ENCODE measurements at regions not wholly inside any gene's neighbourhood (a gene's known extent, or its start where the extent isn't known, plus 50 kb on each side); places are given as distances from the start of the nearest gene placed in this dataset.

DNA sequence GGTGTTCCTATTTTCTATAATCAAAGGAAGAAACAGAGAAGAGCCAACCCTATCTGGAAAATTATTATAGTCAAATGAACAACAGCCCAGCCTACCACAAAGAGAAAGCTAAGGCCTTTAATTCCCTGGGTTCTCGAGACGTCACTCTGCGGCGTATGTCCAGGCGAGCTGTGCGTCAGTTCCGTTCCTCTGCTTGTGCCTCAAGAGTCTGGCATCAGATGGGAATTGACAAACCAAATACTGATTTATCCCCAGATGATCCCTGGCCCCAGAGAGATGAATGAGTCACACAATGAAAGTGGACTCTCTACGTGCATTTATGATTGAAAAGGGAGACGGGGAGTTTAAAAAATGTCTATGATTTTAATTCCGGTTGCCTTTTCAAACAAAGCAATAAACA lies 151.6 kb upstream of the PDE10A start:
- no peak for DNase-seq

- DNase-seq: no peak
Observed at GRCh38 chr6:165811512-165811911, 148.5 kb upstream of the PDE10A start.

DNA sequence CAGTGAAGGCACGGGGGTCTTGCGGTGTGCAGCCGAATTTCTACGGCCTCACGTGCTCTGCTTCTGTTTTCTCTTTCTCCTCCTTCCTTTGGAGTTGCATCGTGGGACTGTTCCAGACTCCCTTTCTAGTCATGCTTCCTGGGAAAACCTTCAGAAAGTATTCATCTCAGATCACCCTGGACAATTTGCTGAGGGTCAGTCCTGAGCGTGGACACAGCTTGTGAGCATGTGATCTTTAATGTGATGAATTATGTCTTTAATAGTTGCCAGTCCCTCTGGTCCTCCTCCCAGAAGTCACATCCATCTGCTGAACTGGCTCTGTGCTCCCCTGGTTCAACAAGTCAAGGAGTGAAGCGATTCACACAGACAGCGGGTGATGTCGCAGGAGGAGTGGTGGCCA lies 145.0 kb upstream of the PDE10A start:
- no peak for DNase-seq

DNA sequence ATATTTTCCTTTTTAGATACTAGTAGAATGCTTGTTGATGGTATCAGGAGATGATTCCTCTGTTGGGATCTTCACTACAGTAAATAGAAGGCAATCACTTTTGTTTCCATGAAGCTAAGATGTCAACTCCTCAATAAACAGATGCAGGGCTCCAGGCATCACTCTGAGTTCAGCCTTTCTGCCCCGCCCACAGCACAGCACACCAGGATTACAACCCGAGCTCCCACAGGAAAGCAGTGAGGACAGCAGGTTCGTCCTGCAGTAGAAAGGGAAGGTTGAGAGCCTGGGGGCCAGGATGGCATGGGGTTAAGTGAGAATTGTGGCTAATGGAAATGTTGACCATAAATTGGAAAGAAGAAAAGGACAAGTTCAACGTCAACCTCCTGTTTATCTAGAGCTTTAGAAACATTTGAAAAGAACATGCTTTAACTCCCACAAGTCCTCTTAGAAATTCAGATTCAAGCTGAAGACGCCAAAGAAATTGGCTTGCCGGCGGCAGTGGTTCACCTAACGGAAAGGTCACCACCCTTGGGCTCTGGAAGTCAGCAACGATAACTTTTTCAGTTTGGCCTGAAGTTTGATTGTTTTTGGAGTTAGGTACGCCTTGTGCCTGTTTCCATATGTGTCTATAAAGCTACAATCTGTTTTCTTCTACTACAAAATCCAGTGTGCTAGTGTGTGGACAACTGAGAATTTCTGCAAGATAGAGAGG lies 144.4 kb upstream of the PDE10A start:
- no peak for DNase-seq

DNA sequence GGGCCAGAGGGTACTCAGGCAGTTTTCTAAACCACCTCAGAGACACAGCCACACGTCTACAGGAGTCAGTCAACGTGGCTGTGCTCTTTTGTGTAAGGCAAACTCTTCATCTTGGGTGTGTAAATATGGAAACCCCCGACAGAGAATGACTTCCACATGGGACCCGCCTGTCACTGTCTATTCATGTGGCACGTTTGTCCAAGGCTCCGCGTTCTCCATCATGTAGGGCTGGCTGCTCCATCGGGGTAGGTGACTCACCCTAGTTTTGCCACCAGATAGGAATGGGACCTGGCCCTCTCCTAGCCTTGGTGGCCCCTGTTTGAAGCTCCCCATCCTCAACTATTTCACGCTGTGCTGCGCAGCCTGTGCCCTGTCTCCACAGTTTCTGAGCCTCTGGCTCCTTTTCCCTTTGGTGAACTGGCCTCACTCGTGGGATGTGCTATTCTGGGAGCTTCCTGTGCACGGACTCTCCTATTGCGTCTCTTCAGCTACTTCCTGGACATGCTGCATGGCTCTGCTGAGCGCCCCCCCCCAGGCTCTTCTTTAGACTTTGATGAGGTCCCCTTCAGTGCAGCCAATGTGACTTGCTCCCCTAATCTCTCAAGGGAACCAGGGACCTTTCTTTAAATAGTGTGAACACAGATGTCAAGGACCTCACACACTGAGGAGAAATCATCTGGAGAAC lies 143.2 kb upstream of the PDE10A start:
- no peak for DNase-seq

GRCh38 chr6:165805636-165806035 lies 142.6 kb upstream of the PDE10A start:
- no peak for DNase-seq

DNA sequence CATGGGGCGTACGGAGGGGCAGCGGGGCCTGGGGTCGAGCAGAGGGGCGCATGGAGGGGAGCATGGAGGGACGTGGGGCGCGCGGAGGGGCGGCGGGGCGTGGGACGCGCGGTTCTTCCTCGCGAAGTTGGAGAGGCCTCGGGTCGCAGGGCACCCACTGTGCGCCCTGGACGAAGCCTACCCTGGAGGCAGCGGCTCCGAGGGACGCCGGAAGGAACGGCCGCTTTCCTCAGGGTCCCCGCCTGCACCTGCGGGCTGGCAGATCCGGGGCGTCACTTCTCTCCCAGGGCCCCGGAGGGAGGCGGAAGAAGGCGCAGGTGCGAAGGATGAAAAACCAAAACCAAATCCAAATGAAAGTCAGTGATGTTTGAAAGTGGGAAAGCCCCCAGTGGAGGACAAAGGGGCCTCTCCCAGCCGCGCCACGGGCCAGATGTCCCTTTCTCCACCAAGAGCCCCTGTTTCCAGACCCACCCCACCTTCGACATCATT lies 142.1 kb upstream of the PDE10A start:
- DNase-seq: no peak

- DNase-seq: peak; percentile 57
Observed at GRCh38 chr6:165804331-165805066, 141.5 kb upstream of the PDE10A start.

GRCh38 chr6:165800337-165800736 lies 137.3 kb upstream of the PDE10A start:
- no peak for DNase-seq

DNA sequence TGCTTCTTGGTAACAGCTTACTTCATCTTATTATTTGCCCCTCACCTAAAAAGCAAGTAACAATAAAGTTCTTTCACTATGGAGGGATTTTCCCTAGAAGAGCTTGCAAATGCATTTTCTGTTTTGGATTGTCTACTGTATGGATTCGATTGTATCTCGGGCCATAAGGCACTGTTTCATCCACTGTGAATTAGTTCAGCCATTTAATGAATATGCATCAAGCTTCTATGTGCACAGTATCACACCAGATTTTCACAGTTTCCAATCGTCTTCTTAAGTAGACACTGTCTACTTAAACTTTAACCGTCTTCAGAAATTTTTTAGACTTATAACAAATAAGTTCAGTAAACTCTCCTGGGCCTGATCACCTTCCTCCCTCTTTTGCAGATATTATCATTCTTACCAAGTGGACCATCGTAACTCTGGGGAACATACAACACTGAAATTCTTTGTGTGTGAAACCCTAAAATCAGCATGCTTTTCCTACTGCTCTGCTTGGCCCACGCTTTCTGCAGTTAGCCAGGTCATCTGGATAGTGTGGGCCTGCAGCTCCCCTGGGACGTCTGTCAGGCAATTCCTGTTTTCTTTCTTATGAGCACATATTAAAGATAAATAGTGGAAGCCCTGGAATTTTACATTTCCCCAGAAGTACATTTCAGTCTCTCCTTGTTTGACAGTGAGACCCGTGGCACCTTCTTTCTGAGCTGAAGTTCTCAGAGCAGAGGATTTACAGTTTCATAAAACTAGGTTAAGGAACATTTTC lies 136.5 kb upstream of the PDE10A start:
- peak; percentile 61 for DNase-seq

- no peak for DNase-seq
Observed at GRCh38 chr6:165798991-165799390, 135.9 kb upstream of the PDE10A start.

DNA sequence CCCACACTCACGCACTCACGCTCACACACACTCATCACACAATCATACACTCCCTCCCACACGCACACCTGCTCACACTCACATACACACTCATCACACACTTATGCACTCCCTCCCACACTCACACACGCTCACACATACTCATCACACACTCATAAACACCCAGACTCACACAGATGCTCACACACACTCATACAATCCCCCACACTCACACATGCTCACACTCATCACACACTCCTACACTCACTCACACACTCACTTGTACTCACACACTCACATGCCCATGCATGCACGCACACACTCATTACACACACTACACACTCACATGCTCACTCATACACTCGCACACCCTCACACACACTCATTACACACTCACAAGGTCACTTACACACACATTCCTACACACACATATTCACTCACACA lies 131.1 kb upstream of the PDE10A start:
- no peak for DNase-seq

- DNase-seq: no peak
Observed at GRCh38 chr6:165793287-165793825, 130.3 kb upstream of the PDE10A start.

DNA sequence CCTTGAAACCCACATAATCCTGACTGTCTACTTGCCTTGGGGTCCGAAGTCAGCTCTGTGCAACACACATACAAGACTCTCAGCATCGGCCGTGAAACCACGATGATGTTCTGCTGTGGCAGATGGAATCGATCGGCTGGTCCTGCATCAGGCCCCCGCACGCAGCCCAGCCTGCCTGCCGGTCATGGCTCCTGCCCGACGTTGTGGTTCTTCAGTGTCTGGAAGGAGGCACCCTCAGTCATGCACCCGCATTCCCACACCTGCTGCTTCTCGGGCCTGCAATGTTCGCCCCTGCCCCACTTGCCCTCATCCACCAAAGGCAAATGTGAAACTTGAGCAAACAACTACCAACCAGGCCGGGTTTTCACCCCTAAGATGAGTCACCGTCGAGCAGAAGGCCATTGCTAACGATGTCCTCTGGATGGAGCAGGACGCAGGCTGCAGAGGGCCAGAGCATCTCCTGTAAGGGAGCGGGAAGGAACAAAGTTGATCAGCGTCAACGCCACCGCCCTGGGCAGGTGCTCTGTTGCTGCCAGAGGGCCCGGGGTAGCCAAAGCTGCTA lies 128.9 kb upstream of the PDE10A start:
- no peak for DNase-seq

DNA sequence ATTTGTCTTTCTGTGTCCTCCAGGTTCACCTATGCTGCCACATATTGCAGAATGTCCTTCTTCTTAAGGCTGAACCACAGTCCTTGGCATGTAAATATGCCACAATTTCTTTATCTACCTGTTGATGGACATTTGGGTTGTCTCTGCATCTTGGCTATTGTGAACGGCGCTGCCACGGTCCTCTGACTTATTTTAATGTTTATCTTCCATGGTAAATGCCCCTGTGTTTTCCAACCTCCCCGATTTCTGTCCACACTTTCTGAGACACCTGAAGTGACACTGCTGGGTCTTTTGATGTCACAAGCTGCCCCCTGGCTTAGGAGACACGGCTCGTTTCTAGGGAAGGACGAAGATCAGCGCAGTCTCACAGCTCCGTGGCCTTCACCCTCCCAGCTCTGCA lies 128.3 kb upstream of the PDE10A start:
- no peak for DNase-seq

- no peak for DNase-seq
Observed at GRCh38 chr6:165782812-165783211, 119.8 kb upstream of the PDE10A start.

- no peak for DNase-seq
Observed at GRCh38 chr6:165782134-165782533, 119.1 kb upstream of the PDE10A start.

DNA sequence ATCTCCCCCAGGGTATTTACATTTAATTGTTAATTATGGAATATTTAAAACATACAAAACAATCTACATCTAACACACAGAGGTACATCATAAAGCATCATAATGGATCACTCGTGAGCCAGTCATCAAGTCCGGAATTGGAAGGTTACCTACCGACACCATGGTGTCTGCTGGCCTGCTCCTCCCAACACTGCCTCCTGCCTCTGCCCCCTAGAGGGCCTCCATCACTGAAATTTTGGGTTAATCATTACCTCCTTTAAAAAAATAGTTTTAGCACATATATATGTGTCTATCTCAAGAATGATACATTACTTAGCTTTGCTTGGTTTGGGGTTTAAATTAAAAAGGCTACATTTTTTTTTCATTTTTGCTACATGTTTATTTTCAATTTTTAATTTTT lies 114.6 kb upstream of the PDE10A start:
- no peak for DNase-seq

GRCh38 chr6:165776691-165777090 lies 113.7 kb upstream of the PDE10A start:
- no peak for DNase-seq

DNA sequence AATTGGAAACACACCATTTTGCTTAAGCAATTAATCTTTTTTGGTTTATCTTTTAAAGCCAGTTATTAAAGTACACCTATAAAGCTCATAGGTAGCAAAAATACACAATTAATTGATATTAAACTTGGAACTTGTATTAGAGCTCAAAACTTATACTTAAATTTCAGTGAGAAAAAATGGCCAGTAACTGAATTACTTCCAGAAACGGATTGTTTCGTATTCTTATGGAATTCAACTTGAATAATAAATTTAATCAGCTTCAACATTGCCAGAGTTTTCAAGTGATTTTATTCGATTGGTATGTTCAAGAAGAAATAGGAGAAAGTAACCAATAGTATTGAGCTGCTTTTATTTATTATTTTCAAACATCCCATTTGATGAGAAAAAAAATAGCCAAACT lies 112.7 kb upstream of the PDE10A start:
- no peak for DNase-seq

GRCh38 chr6:165774903-165775601 lies 112.0 kb upstream of the PDE10A start:
- DNase-seq: no peak
